K562 (cell line): ENCODE measurements at regions not wholly inside any gene's neighbourhood (a gene's known extent, or its start where the extent isn't known, plus 50 kb on each side); places are given as distances from the start of the nearest gene placed in this dataset.
"Not testable (repeated sequence)": the region's sequence is repeated elsewhere in the genome, so short reads cannot be mapped to it uniquely, and the experiment has no call there.

ENCODE experiments used
- ATAC-seq: fragments of 200-7000 bp; cut with Tn5 transposase; 3 replicates; pipeline ENCODE4 v1.9.1; 2020; ENCODE audit warnings: moderate library complexity
- BruUV-seq: library from RNA; stranded (reverse); fragments of 400-500 nt; replicated peaks from 2 replicates; lab custom pipeline; 2021; lab: Mats Ljungman, UMichigan
- CTCF ChIA-PET: fragments of 300-600 bp; formaldehyde crosslinking; extraction: SDS; loops from one replicate; lab custom pipeline; 2021; ENCODE audit warnings: low intra/inter-chr PET ratio; lab: Yijun Ruan, JAX
- POLR2A ChIA-PET: fragments of 300-600, 350-650 bp; sonication (Branson Sonifier 250); formaldehyde crosslinking; extraction: SDS; loops from one replicate; lab custom pipeline; 2021; ENCODE audit warnings: antibody characterized with exemption, inconsistent platforms; lab: Yijun Ruan, JAX
- DNase-seq, 4 experiments: peaks; one replicate each; pipeline versions ENCODE4 v3.0.0 to v3.0.0-alpha.2; 2011 to 2018; ENCODE audit warnings: low spot score in 3 of 4, mixed read lengths in 3 of 4; ENCODE audit errors: extremely low read depth in 1 of 4
- FAIRE-seq: peaks from 2 replicates; lab custom pipeline; 2011; peaks lifted over from hg19 to GRCh38; lab: Jason Lieb, UNC
- H2AFZ ChIP-seq: 2 replicates; pipeline ENCODE4 v1.6.0; 2011; ENCODE audit warnings: low read depth, low read length, control low read depth, inconsistent platforms
- H3K27ac ChIP-seq: fragments of 200-600 bp; 3 replicates; pipeline ENCODE4 v1.8.0; 2011; ENCODE audit warnings: low read depth, mild to moderate bottlenecking, control low read depth, inconsistent platforms, low read length, moderate library complexity, mixed read lengths; ENCODE audit errors: extremely low read depth
- H3K27me3 ChIP-seq, 2 experiments: fragments of 300-600 bp in 1 of 2; 2 replicates in 1 of 2; 3 replicates in 1 of 2; pipeline versions ENCODE4 v1.6.0 to v1.8.0; 2011; ENCODE audit warnings: inconsistent platforms in 2 of 2, low read length in 2 of 2, mild to moderate bottlenecking in 1 of 2, mixed read lengths in 1 of 2, moderate library complexity in 1 of 2; ENCODE audit not compliant: control insufficient read depth in 2 of 2, insufficient read depth in 2 of 2
- H3K36me3 ChIP-seq: fragments of 300-600 bp; 3 replicates; pipeline ENCODE4 v1.8.0; 2011; ENCODE audit warnings: mild to moderate bottlenecking, low read length, inconsistent platforms; ENCODE audit not compliant: control insufficient read depth, insufficient read depth
- H3K4me1 ChIP-seq, 2 experiments: fragments of 200-600 bp in 1 of 2; replicated peaks in 1 of 2; 2 replicates in 1 of 2; 3 replicates in 1 of 2; pipeline versions ENCODE4 v1.5.1 to v1.8.0; 2011; ENCODE audit warnings: inconsistent platforms in 2 of 2, low read length in 2 of 2, mild to moderate bottlenecking in 1 of 2, mixed read lengths in 1 of 2, moderate library complexity in 1 of 2; ENCODE audit not compliant: control insufficient read depth in 2 of 2, insufficient read depth in 2 of 2
- H3K4me2 ChIP-seq: 2 replicates; pipeline ENCODE4 v1.6.1; 2011; ENCODE audit warnings: low read length, control low read depth, inconsistent platforms, mixed read lengths; ENCODE audit not compliant: insufficient read depth
- H3K4me3 ChIP-seq: fragments of 200-600 bp; sonication (generic), shearing (Covaris generic); 2 replicates; pipeline ENCODE4 v1.5.1; 2016; ENCODE audit warnings: control low read depth, inconsistent platforms
- H3K79me2 ChIP-seq: fragments of 200-600 bp; 3 replicates; pipeline ENCODE4 v1.8.0; 2011; ENCODE audit warnings: low read length, inconsistent platforms; ENCODE audit not compliant: control insufficient read depth, insufficient read depth
- H3K9ac ChIP-seq, 2 experiments: 2 replicates each; pipeline versions ENCODE4 v1.6.0 to v1.6.1; 2011; ENCODE audit warnings: low read depth in 2 of 2, low read length in 2 of 2, control low read depth in 1 of 2, inconsistent platforms in 1 of 2, mild to moderate bottlenecking in 1 of 2, mixed read lengths in 1 of 2; ENCODE audit not compliant: insufficient read depth in 1 of 2
- H3K9me1 ChIP-seq: one replicate; pipeline ENCODE4 v1.6.0; 2011; ENCODE audit warnings: inconsistent platforms, mild to moderate bottlenecking, low read length, moderate library complexity; ENCODE audit not compliant: control insufficient read depth, insufficient read depth
- H3K9me3 ChIP-seq: replicated peaks from 2 replicates; pipeline ENCODE4 v1.5.1; 2011; ENCODE audit warnings: low read depth, low read length, inconsistent platforms; ENCODE audit not compliant: control insufficient read depth, insufficient read depth
- H4K20me1 ChIP-seq: replicated peaks from 2 replicates; pipeline ENCODE4 v1.6.1; 2011; ENCODE audit warnings: low read length, inconsistent platforms, mixed read lengths; ENCODE audit not compliant: control insufficient read depth, insufficient read depth
- CBX2 ChIP-seq: fragments of 200-600 bp; sonication (generic); IDR thresholded peaks from one replicate; pipeline ENCODE4 v1.6.1; 2012; ENCODE audit warnings: mild to moderate bottlenecking, low read length, inconsistent platforms; ENCODE audit not compliant: insufficient read depth, poor library complexity, severe bottlenecking
- ZNF384 ChIP-seq: IDR thresholded peaks from 2 replicates; pipeline ENCODE4 v1.6.1; 2012; ENCODE audit warnings: low read depth, low read length, improper control_type of control experiment
- ZNF780A ChIP-seq: fragments of 250-450 bp; sonication (Bioruptor Pico); IDR thresholded peaks from 2 replicates; pipeline ENCODE4 v1.5.0; 2021; ENCODE audit warnings: mild to moderate bottlenecking
- WGBS: fragments of 100-300 bp; shearing (Covaris generic); methylation state at CpG from one replicate; pipeline ENCODE4 v1.1.6; 2016; ENCODE audit warnings: low coverage, mixed read lengths; ENCODE audit not compliant: insufficient coverage; ENCODE audit errors: missing lambda C conversion rate; 5-methylcytosine and 5-hydroxymethylcytosine counted together
- in situ Hi-C: fragments of 300-500 bp; cut with MboI; formaldehyde crosslinking; loops from 4 replicates; pipeline ENCODE4 v1.15.0; 2018; ENCODE audit warnings: inconsistent platforms, mixed read lengths
- intact Hi-C: fragments of 100-400 bp; cut with micrococcal nuclease; formaldehyde crosslinking; loops from 2 replicates; pipeline ENCODE4 v1.14.2; 2022
- TF ChIP-seq, protein P1 (sequence below): IDR thresholded peaks from 2 replicates; pipeline ENCODE4 v1.6.1; 2012; ENCODE audit warnings: low read depth, low read length, improper control_type of control experiment, borderline replicate concordance

GRCh38 chr7:69389216-69389615 is 209.1 kb upstream of the AUTS2 start:
- H3K79me2 ChIP-seq, result no peaks in the 10 kb centered on the region
- H3K36me3 ChIP-seq, result no peaks in the 10 kb centered on the region
- no peaks in the 10 kb centered on the region for H3K9me3 ChIP-seq
- no peak overlapping the region for H3K4me3 ChIP-seq
- no peak overlapping the region for H3K27ac ChIP-seq
- no peaks in the 10 kb centered on the region for H4K20me1 ChIP-seq
- ATAC-seq, result no peak
- no peaks in the 10 kb centered on the region for H3K9me1 ChIP-seq
- H3K4me1 ChIP-seq, result peaks cover 0 to 5% of the 10 kb centered on the region in 2 experiments; a peak in 1 of 5 replicates
- POLR2A ChIA-PET, result no interaction called here
- TF ChIP-seq ZNF780A (no peak), CBX2 (no peak), ZNF384 (no peak)
- TF ChIP-seq, protein P1, sequence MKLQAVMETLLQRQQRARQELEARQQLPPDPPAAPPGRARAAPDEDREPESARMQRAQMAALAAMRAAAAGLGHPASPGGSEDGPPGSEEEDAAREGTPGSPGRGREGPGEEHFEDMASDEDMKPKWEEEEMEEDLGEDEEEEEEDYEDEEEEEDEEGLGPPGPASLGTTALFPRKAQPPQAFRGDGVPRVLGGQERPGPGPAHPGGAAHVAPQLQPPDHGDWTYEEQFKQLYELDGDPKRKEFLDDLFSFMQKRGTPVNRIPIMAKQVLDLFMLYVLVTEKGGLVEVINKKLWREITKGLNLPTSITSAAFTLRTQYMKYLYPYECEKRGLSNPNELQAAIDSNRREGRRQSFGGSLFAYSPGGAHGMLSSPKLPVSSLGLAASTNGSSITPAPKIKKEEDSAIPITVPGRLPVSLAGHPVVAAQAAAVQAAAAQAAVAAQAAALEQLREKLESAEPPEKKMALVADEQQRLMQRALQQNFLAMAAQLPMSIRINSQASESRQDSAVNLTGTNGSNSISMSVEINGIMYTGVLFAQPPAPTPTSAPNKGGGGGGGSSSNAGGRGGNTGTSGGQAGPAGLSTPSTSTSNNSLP, result no peak
- H2AFZ ChIP-seq, result no peak overlapping the region
- BruUV-seq, result no TSS peak
- no peak overlapping the region for H3K4me2 ChIP-seq
- DNase-seq, result no peak
- CTCF ChIA-PET, result no interaction called here
- intact Hi-C loops, result no loop called here
- H3K9ac ChIP-seq, result no peak overlapping the region
- no peak for FAIRE-seq
- no peaks in the 10 kb centered on the region for H3K27me3 ChIP-seq
- 0% methylated on average over 4 of the region's 4 CpGs for WGBS
- in situ Hi-C loops, result no loop called here

DNA sequence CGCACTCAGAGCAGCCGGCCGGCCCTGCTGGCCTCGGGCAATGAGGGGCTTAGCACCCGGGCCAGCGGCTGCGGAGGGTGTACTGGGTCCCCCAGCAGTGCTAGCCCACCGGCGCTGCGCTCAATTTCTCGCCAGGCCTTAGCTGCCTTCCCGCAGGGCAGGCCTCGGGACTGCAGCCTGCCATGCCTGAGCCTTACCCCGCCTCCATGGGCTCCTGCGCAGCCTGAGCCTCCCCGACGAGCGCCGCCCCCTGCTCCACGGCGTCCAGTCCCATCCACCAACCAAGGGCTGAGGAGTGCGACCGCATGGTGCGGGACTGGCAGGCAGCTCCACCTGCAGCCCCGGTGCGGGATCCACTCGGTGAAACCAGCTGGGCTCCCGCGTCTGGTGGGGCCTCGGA is 204.4 kb upstream of the AUTS2 start:
- FAIRE-seq, DNase-seq, CTCF ChIA-PET, H3K9me3 ChIP-seq, H3K27ac ChIP-seq, intact Hi-C loops, H3K9me1 ChIP-seq, ATAC-seq, H3K9ac ChIP-seq, POLR2A ChIA-PET, H3K79me2 ChIP-seq, H3K4me2 ChIP-seq, H4K20me1 ChIP-seq, BruUV-seq, H3K27me3 ChIP-seq, in situ Hi-C loops, H3K4me1 ChIP-seq, H3K36me3 ChIP-seq, H3K4me3 ChIP-seq: not testable (repeated sequence)
- WGBS, result 21% methylated on average over 29 of the region's 30 CpGs
- H2AFZ ChIP-seq, result 0 out of 2 replicates have a peak overlapping the region, but pooled peaks have one; percentile 24
